PFSK-1 (cell line): ENCODE measurements at regions not wholly inside any gene's neighbourhood (a gene's known extent, or its start where the extent isn't known, plus 50 kb on each side); places are given as distances from the start of the nearest gene placed in this dataset.

ENCODE experiments used
- POLR2AphosphoS5 ChIP-seq: IDR thresholded peaks from 2 replicates; pipeline ENCODE4 v1.6.1; 2012; ENCODE audit warnings: low read depth, mild to moderate bottlenecking, control low read depth, low read length, moderate library complexity
- REST ChIP-seq, 2 experiments: IDR thresholded peaks; 2 replicates each; pipeline versions ENCODE4 v1.6.1 to v1.8.0; 2011 to 2012; ENCODE audit warnings: low read depth in 2 of 2, low read length in 2 of 2, control low read depth in 1 of 2, inconsistent platforms in 1 of 2, mild to moderate bottlenecking in 1 of 2, moderate library complexity in 1 of 2; ENCODE audit not compliant: insufficient read depth in 1 of 2
- SIN3A ChIP-seq: IDR thresholded peaks from 2 replicates; pipeline ENCODE4 v1.6.1; 2012; ENCODE audit warnings: mild to moderate bottlenecking, low read length, moderate library complexity, borderline replicate concordance; ENCODE audit not compliant: insufficient read depth
- TAF1 ChIP-seq: IDR thresholded peaks from 2 replicates; pipeline ENCODE4 v1.6.1; 2012; ENCODE audit warnings: low read length, control low read depth, borderline replicate concordance; ENCODE audit not compliant: insufficient read depth

GRCh38 chr2:64863097-64863820 is 125.9 kb upstream of the SLC1A4 start:
- TF ChIP-seq POLR2AphosphoS5 (no peak), REST (IDR thresholded peaks at IDR 0.05; ENCODE audit: insufficient read depth in 1 of 2, low read depth in 2 of 2, low read length in 2 of 2) (no peak), TAF1 (no peak), SIN3A (no peak)
